ENCODE measurements at regions not wholly inside any gene's neighbourhood (a gene's known extent, or its start where the extent isn't known, plus 50 kb on each side); places are given as distances from the start of the nearest gene placed in this dataset.

- TF ChIP-seq SALL1 (CRISPR knock-in tag; IDR thresholded peaks at IDR 0.05) (no peak), ZNF510 (CRISPR knock-in tag; IDR thresholded peaks at IDR 0.05; ENCODE audit: low read depth) (no peak), SMC3 (IDR thresholded peaks at IDR 0.05; ENCODE audit: low read length) (no peak), ZNF556 (CRISPR knock-in tag; IDR thresholded peaks at IDR 0.05; ENCODE audit: borderline replicate concordance) (no peak), ARID3A (IDR thresholded peaks at IDR 0.05; ENCODE audit: low read depth, low read length) (peak; percentile 93), ADNP (CRISPR knock-in tag; IDR thresholded peaks at IDR 0.05) (no peak), CENPBD1 (CRISPR knock-in tag; IDR thresholded peaks at IDR 0.05; ENCODE audit: borderline replicate concordance, low read depth) (no peak), ZNF687 (CRISPR knock-in tag; IDR thresholded peaks at IDR 0.05) (no peak), RXRB (CRISPR knock-in tag; IDR thresholded peaks at IDR 0.05; ENCODE audit: borderline replicate concordance) (peak; percentile 50; the same call in 1 of the 2 replicates), ZNF768 (CRISPR knock-in tag; IDR thresholded peaks at IDR 0.05) (no peak), ZNF644 (CRISPR knock-in tag; IDR thresholded peaks at IDR 0.05; ENCODE audit: low read depth) (no peak), RXRA (CRISPR knock-in tag; IDR thresholded peaks at IDR 0.05) (no peak), HBP1 (CRISPR knock-in tag; IDR thresholded peaks at IDR 0.05; ENCODE audit: low read depth) (no peak), POLR2AphosphoS2 (IDR thresholded peaks at IDR 0.05; ENCODE audit: low read depth, low read length) (no peak), TOPORS (CRISPR knock-in tag; IDR thresholded peaks at IDR 0.05) (no peak), FOSL1 (CRISPR knock-in tag; IDR thresholded peaks at IDR 0.05; ENCODE audit: borderline replicate concordance) (peak; percentile 95), MATR3 (CRISPR knock-in tag; IDR thresholded peaks at IDR 0.05) (no peak), HDAC6 (IDR thresholded peaks at IDR 0.05; ENCODE audit: low read depth, low read length) (no peak), NCOR1 (IDR thresholded peaks at IDR 0.05; ENCODE audit: borderline replicate concordance, low read length) (peak; percentile 45; the same call in 1 of the 2 replicates), ZBTB1 (CRISPR knock-in tag; IDR thresholded peaks at IDR 0.05; ENCODE audit: borderline replicate concordance) (no peak), MAFF (IDR thresholded peaks at IDR 0.05; ENCODE audit: low read depth, low read length) (no peak), U2AF2 (IDR thresholded peaks at IDR 0.05; ENCODE audit: low read depth, low read length) (no peak), ZNF274 (CRISPR knock-in tag; IDR thresholded peaks at IDR 0.05) (no peak), ZNF567 (CRISPR knock-in tag; IDR thresholded peaks at IDR 0.05; ENCODE audit: borderline replicate concordance) (no peak), KAT7 (CRISPR knock-in tag; IDR thresholded peaks at IDR 0.05; ENCODE audit: borderline replicate concordance) (no peak), MTA1 (CRISPR knock-in tag; IDR thresholded peaks at IDR 0.05; ENCODE audit: borderline replicate concordance) (no peak), HNF4A (CRISPR knock-in tag; IDR thresholded peaks at IDR 0.05) (no peak)
These were observed 639.7 kb upstream of the C9orf72 start (continued) for GRCh38 chr9:28212979-28213378.
